Stomach (tissue), 8 donors: ENCODE measurements at regions not wholly inside any gene's neighbourhood (a gene's known extent, or its start where the extent isn't known, plus 50 kb on each side); places are given as distances from the start of the nearest gene placed in this dataset.

Source experiments
- DNase-seq, 2 donors: peaks; one replicate each; pipeline versions ENCODE4 v3.0.0 to v3.0.0-alpha.2; 2013 to 2019
- H3K27ac ChIP-seq, 5 donors: fragments of 200-600 bp in 4 of 5; sonication (generic) in 4 of 5; one replicate each; pipeline ENCODE4 v1.5.1; 2013 to 2019; ENCODE audit warnings: mild to moderate bottlenecking in 1 of 5, moderate library complexity in 1 of 5
- H3K27me3 ChIP-seq, 3 donors: fragments of 200-600 bp; sonication (generic); one replicate each; pipeline ENCODE4 v1.5.1; 2017 to 2019; ENCODE audit warnings: mixed run types in 1 of 3
- H3K36me3 ChIP-seq, 4 donors: fragments of 200-600 bp; sonication (generic); 1 replicate in 3 of 4; 2 replicates in 1 of 4; pipeline ENCODE4 v1.5.1; 2016 to 2019
- H3K4me1 ChIP-seq, 4 donors: fragments of 200-600 bp; sonication (generic); one replicate each; pipeline ENCODE4 v1.5.1; 2016 to 2019
- H3K4me3 ChIP-seq, 4 donors: fragments of 200-600 bp; sonication (generic) in 3 of 4; one replicate each; pipeline ENCODE4 v1.5.1; 2016 to 2019; ENCODE audit warnings: mild to moderate bottlenecking in 1 of 4
- H3K9me3 ChIP-seq, 4 donors: fragments of 200-600 bp; sonication (generic); one replicate each; pipeline ENCODE4 v1.5.1; 2016 to 2019
- EP300 ChIP-seq: sonication (generic); formaldehyde crosslinking; IDR thresholded peaks from one replicate; pipeline ENCODE4 v1.6.1; 2017; ENCODE audit warnings: antibody characterized with exemption
- POLR2A ChIP-seq, 4 donors: fragments of 450-650 bp; IDR thresholded peaks; one replicate each; pipeline ENCODE4 v1.6.1; 2016; ENCODE audit warnings: antibody characterized with exemption in 4 of 4, control low read depth in 2 of 4, mild to moderate bottlenecking in 1 of 4, moderate library complexity in 1 of 4
- POLR2AphosphoS5 ChIP-seq, 3 donors: sonication (generic); formaldehyde crosslinking; IDR thresholded peaks; one replicate each; pipeline ENCODE4 v1.6.1; 2016; ENCODE audit warnings: antibody characterized with exemption in 3 of 3
- WGBS, 5 donors: extraction: QIAGEN DNeasy Blood & Tissue Kit in 3 of 5; methylation state at CpG; one replicate each; pipeline versions ENCODE4 v1.1.5 to v1.1.7; 2013 to 2018; 5-methylcytosine and 5-hydroxymethylcytosine counted together
- intact Hi-C: fragments of 100-400 bp; cut with DNase I; formaldehyde crosslinking; loops from one replicate; pipeline ENCODE4 v1.15.1; 2023; ENCODE audit warnings: low total_unique reads
- TF ChIP-seq, protein P1 (sequence below), 7 experiments: fragments of 450-650 bp in 4 of 7; fragments of 200-600 bp in 3 of 7; sonication (generic) in 3 of 7; IDR thresholded peaks; one replicate each; pipeline ENCODE4 v1.5.1; 2016 to 2019; ENCODE audit warnings: antibody characterized with exemption in 7 of 7, control low read depth in 2 of 7, mild to moderate bottlenecking in 1 of 7
- donor health status: healthy with polysubstance abuse.
- donor health status: Bipolar disorder and iron deficiency.
- donor health status: healthy.

DNA sequence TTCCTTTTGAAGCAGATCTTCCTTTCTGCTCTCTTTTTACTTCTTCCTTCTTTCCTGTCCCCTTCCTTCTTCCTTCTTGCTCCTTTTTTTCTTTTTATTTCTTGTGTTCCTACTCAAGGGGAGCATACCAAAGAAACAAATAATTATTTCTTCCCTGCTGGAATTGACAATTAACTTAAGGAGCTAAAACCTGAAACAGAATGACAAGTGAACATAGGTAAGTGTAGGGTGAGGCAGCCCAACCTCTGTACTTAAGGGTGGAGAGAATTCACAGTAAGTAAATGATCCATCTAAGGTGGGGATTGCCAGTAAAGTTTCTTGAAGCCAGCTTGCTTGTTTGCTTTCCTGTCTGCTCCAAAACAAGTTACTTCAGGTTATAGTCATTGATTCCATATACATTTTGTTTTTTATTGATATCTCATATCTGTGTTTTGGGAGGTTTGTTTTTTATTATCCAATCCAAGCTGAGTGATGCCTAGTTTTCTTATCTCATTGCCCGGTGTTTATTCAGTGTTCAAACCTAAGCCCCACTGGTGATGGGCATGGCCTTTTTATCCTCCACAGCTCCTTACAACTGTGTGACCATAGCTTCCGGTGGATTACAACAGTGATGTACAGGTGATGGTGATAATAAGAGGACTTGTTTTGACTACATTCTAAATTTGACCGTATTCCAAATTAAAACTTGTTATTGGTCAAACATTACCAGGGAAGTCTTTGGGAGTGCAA is 133.2 kb upstream of the IVNS1ABP start:
- Histone ChIP-seq H3K36me3 (no peaks in the 10 kb centered on the region), H3K27ac (no peak overlapping the region), H3K9me3 (no peaks in the 10 kb centered on the region), H3K4me1 (no peaks in the 10 kb centered on the region), H3K27me3 (no peaks in the 10 kb centered on the region), H3K4me3 (no peak overlapping the region)
- DNase-seq, result no peak
- intact Hi-C loops, result no loop called here
- WGBS, 5 donors, result 74 to 86% (median 83%) methylated on average over 3 of the region's 3 CpGs
- TF ChIP-seq, protein P1, sequence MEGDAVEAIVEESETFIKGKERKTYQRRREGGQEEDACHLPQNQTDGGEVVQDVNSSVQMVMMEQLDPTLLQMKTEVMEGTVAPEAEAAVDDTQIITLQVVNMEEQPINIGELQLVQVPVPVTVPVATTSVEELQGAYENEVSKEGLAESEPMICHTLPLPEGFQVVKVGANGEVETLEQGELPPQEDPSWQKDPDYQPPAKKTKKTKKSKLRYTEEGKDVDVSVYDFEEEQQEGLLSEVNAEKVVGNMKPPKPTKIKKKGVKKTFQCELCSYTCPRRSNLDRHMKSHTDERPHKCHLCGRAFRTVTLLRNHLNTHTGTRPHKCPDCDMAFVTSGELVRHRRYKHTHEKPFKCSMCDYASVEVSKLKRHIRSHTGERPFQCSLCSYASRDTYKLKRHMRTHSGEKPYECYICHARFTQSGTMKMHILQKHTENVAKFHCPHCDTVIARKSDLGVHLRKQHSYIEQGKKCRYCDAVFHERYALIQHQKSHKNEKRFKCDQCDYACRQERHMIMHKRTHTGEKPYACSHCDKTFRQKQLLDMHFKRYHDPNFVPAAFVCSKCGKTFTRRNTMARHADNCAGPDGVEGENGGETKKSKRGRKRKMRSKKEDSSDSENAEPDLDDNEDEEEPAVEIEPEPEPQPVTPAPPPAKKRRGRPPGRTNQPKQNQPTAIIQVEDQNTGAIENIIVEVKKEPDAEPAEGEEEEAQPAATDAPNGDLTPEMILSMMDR (IDR thresholded peaks at IDR 0.05), result no peak
- TF ChIP-seq POLR2A (IDR thresholded peaks at IDR 0.05) (no peak), POLR2AphosphoS5 (IDR thresholded peaks at IDR 0.05) (no peak), EP300 (no peak)

- intact Hi-C loops, result no loop called here
Measured at GRCh38 chr1:185449378-185450059, 132.5 kb upstream of the IVNS1ABP start.

GRCh38 chr1:185448591-185449186 is 131.6 kb upstream of the IVNS1ABP start:
- intact Hi-C loops, result no loop called here
- 22 to 60% (median 32%) methylated on average over 3 of the region's 3 CpGs for WGBS, 5 donors
- H3K27ac ChIP-seq, result no peak overlapping the region
- H3K36me3 ChIP-seq, result no peaks in the 10 kb centered on the region
- TF ChIP-seq POLR2AphosphoS5 (IDR thresholded peaks at IDR 0.05) (no peak), POLR2A (IDR thresholded peaks at IDR 0.05) (no peak), EP300 (no peak)
- TF ChIP-seq, protein P1 (IDR thresholded peaks at IDR 0.05), result no peak
- H3K9me3 ChIP-seq, result no peaks in the 10 kb centered on the region
- peak in 1 of 2 donors; percentile 27 for DNase-seq
- no peak overlapping the region for H3K4me3 ChIP-seq
- H3K4me1 ChIP-seq, result no peaks in the 10 kb centered on the region
- H3K27me3 ChIP-seq, result no peaks in the 10 kb centered on the region

More at GRCh38 chr1:185449378-185450059, 132.5 kb upstream of the IVNS1ABP start:
- H3K27ac ChIP-seq, result no peak overlapping the region
- no peaks in the 10 kb centered on the region for H3K27me3 ChIP-seq
- H3K4me1 ChIP-seq, result no peaks in the 10 kb centered on the region
- H3K9me3 ChIP-seq, result no peaks in the 10 kb centered on the region
- 81 to 99% (median 97%) methylated on average over 3 of the region's 3 CpGs for WGBS, 5 donors
- no peaks in the 10 kb centered on the region for H3K36me3 ChIP-seq
- TF ChIP-seq POLR2A (IDR thresholded peaks at IDR 0.05) (no peak), EP300 (no peak), POLR2AphosphoS5 (IDR thresholded peaks at IDR 0.05) (no peak)
- TF ChIP-seq, protein P1 (IDR thresholded peaks at IDR 0.05), result no peak
- H3K4me3 ChIP-seq, result no peak overlapping the region
- no peak for DNase-seq

- no peak for DNase-seq
- no peaks in the 10 kb centered on the region for H3K9me3 ChIP-seq
- TF ChIP-seq POLR2AphosphoS5 (IDR thresholded peaks at IDR 0.05), result no peak
- TF ChIP-seq EP300, result no peak
- TF ChIP-seq, protein P1 (IDR thresholded peaks at IDR 0.05), result no peak
- no peak for TF ChIP-seq POLR2A (IDR thresholded peaks at IDR 0.05)
- no peaks in the 10 kb centered on the region for H3K27me3 ChIP-seq
- no peak overlapping the region for H3K4me3 ChIP-seq
- intact Hi-C loops, result no loop called here
- no peak overlapping the region for H3K27ac ChIP-seq
- no peaks in the 10 kb centered on the region for H3K36me3 ChIP-seq
- peaks cover 0 to 12% (median 5%) of the 10 kb centered on the region in 4 donors for H3K4me1 ChIP-seq
Measured at GRCh38 chr1:185446131-185446530, 129.1 kb upstream of the IVNS1ABP start.
